Keratinocyte (primary cell): ENCODE measurements at regions not wholly inside any gene's neighbourhood (a gene's known extent, or its start where the extent isn't known, plus 50 kb on each side); places are given as distances from the start of the nearest gene placed in this dataset.

ENCODE experiments used
- DNase-seq: peaks from one replicate; pipeline ENCODE4 v3.0.0-alpha.2; 2011; ENCODE audit warnings: low read depth, missing footprints, low spot score
- FAIRE-seq: peaks from 2 replicates; lab custom pipeline; 2011; peaks lifted over from hg19 to GRCh38; lab: Jason Lieb, UNC
- H2AFZ ChIP-seq: 2 replicates; pipeline ENCODE4 v1.6.0; 2012; ENCODE audit warnings: low read length, control low read depth, inconsistent platforms; ENCODE audit not compliant: control insufficient read depth
- H3K27ac ChIP-seq: 2 replicates; pipeline ENCODE4 v1.5.1; 2011; ENCODE audit warnings: low read length; ENCODE audit not compliant: control insufficient read depth, insufficient read depth
- H3K27me3 ChIP-seq: 3 replicates; pipeline ENCODE4 v1.6.0; 2011; ENCODE audit warnings: low read length; ENCODE audit not compliant: control insufficient read depth, insufficient read depth; ENCODE audit errors: extremely low read depth
- H3K36me3 ChIP-seq, 2 experiments: 2 replicates in 1 of 2; 3 replicates in 1 of 2; pipeline ENCODE4 v1.5.1; 2011; ENCODE audit warnings: low read length in 2 of 2, mild to moderate bottlenecking in 1 of 2; ENCODE audit not compliant: control insufficient read depth in 2 of 2, insufficient read depth in 2 of 2; ENCODE audit errors: extremely low read depth in 1 of 2
- H3K4me1 ChIP-seq: 3 replicates; pipeline ENCODE4 v1.5.1; 2011; ENCODE audit warnings: low read length; ENCODE audit not compliant: control insufficient read depth, insufficient read depth; ENCODE audit errors: extremely low read depth
- H3K4me2 ChIP-seq: 3 replicates; pipeline ENCODE4 v1.6.0; 2011; ENCODE audit warnings: low read depth, low read length; ENCODE audit not compliant: control insufficient read depth, insufficient read depth; ENCODE audit errors: extremely low read depth
- H3K4me3 ChIP-seq, 3 experiments: fragments of 200-600 bp in 1 of 3; sonication (generic) in 1 of 3; 2 replicates in 2 of 3; 3 replicates in 1 of 3; pipeline ENCODE4 v1.5.1; 2011 to 2016; ENCODE audit warnings: low read length in 3 of 3, mild to moderate bottlenecking in 3 of 3, control low read depth in 2 of 3, inconsistent platforms in 1 of 3, low read depth in 1 of 3, mixed read lengths in 1 of 3, mixed run types in 1 of 3, moderate library complexity in 1 of 3; ENCODE audit not compliant: control insufficient read depth in 2 of 3, insufficient read depth in 2 of 3; ENCODE audit errors: extremely low read depth in 1 of 3
- H3K79me2 ChIP-seq: 2 replicates; pipeline ENCODE4 v1.6.0; 2012; ENCODE audit warnings: low read length; ENCODE audit not compliant: control insufficient read depth, insufficient read depth
- H3K9ac ChIP-seq: 3 replicates; pipeline ENCODE4 v1.6.0; 2011; ENCODE audit warnings: low read length; ENCODE audit not compliant: control insufficient read depth, insufficient read depth; ENCODE audit errors: extremely low read depth
- H3K9me1 ChIP-seq: 3 replicates; pipeline ENCODE4 v1.6.0; 2011; ENCODE audit warnings: low read length; ENCODE audit not compliant: control insufficient read depth, insufficient read depth; ENCODE audit errors: extremely low read depth
- H3K9me3 ChIP-seq: 2 replicates; pipeline ENCODE4 v1.5.1; 2012; ENCODE audit warnings: low read depth, low read length; ENCODE audit not compliant: control insufficient read depth
- H4K20me1 ChIP-seq: 3 replicates; pipeline ENCODE4 v1.6.0; 2011; ENCODE audit warnings: low read length; ENCODE audit not compliant: control insufficient read depth, insufficient read depth; ENCODE audit errors: extremely low read depth
- EZH2 ChIP-seq: IDR thresholded peaks from one replicate; pipeline ENCODE4 v1.6.1; 2012; ENCODE audit warnings: inconsistent platforms, mild to moderate bottlenecking, low read length, moderate library complexity
- dilution Hi-C: fragments of 300-500 bp; cut with MboI; formaldehyde crosslinking; loops from one replicate; pipeline ENCODE4 v1.7.0; 2020; ENCODE audit warnings: low sequenced_read_pairs; ENCODE audit not compliant: extremely low pct_ligation_motif_present
- small RNA-seq, 3 experiments: library from RNA; depleted of rRNA; stranded (forward); fragments of <200 nt; gene quantifications; one replicate each; pipeline ENCODE3, GENCODE V24; 2012; ENCODE audit warnings: low read depth in 3 of 3, low replicate concordance in 1 of 3; ENCODE audit not compliant: insufficient read length in 3 of 3
- TF ChIP-seq, protein P1 (sequence below), 3 experiments: IDR thresholded peaks in 1 of 3; conservative IDR thresholded peaks in 1 of 3; optimal IDR thresholded peaks in 1 of 3; 2 replicates in 2 of 3; 3 replicates in 1 of 3; pipeline versions ENCODE3 to v1.5.1; 2011; ENCODE audit warnings: low read length in 3 of 3, mild to moderate bottlenecking in 3 of 3, moderate library complexity in 2 of 3, control low read depth in 1 of 3, inconsistent platforms in 1 of 3; ENCODE audit not compliant: insufficient read depth in 2 of 3; ENCODE audit errors: extremely low read depth in 1 of 3

DNA sequence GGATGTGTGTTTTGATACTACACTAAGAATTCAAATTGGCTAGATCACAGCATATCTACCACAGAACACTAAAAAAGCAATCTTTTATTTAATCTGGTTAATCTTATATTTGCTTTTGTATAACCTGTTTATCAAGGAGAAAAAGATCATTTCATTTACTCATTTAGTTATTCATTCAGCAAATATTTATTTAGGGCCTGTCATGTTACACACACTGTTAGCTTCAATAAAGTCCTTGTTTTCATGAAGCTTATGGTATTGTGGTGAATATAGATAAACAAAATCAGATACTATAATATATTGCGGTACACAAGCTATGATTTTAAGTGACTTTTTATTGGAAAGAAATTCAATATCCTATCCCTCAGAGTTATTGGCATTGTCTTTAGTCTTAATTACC, 350.8 kb downstream of the LRFN5 start:
- Histone ChIP-seq H4K20me1 (no peaks in the 10 kb centered on the region), H3K4me2 (no peak overlapping the region), H3K79me2 (no peaks in the 10 kb centered on the region), H3K9me3 (no peaks in the 10 kb centered on the region), H3K4me1 (no peaks in the 10 kb centered on the region), H3K9me1 (no peaks in the 10 kb centered on the region), H3K9ac (no peak overlapping the region), H3K27ac (no peak overlapping the region), H3K4me3 (no peak overlapping the region), H3K27me3 (no peaks in the 10 kb centered on the region), H3K36me3 (no peaks in the 10 kb centered on the region), H2AFZ (no peak overlapping the region)
- dilution Hi-C loops = no loop called here
- FAIRE-seq (no peak), DNase-seq (no peak)
- TF ChIP-seq EZH2 = no peak
- TF ChIP-seq, protein P1, sequence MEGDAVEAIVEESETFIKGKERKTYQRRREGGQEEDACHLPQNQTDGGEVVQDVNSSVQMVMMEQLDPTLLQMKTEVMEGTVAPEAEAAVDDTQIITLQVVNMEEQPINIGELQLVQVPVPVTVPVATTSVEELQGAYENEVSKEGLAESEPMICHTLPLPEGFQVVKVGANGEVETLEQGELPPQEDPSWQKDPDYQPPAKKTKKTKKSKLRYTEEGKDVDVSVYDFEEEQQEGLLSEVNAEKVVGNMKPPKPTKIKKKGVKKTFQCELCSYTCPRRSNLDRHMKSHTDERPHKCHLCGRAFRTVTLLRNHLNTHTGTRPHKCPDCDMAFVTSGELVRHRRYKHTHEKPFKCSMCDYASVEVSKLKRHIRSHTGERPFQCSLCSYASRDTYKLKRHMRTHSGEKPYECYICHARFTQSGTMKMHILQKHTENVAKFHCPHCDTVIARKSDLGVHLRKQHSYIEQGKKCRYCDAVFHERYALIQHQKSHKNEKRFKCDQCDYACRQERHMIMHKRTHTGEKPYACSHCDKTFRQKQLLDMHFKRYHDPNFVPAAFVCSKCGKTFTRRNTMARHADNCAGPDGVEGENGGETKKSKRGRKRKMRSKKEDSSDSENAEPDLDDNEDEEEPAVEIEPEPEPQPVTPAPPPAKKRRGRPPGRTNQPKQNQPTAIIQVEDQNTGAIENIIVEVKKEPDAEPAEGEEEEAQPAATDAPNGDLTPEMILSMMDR (optimal IDR thresholded peaks at IDR 0.05 in 1 of 3, IDR thresholded peaks at IDR 0.05 in 1 of 3, conservative IDR thresholded peaks at IDR 0.05 in 1 of 3; ENCODE audit: extremely low read depth in 1 of 3, insufficient read depth in 2 of 3, low read length in 3 of 3) = no peak

Small RNAs in the stretch of these regions (small RNA-seq; reads per million reads assigned to genes)
- gene AL163153.1 (0 reads per million in 3 experiments), gene AL358913.1 (0 reads per million in 3 experiments), gene AL442163.3 (0 reads per million in 3 experiments)
